Mucosa of descending colon (tissue), 3 donors: ENCODE measurements at regions not wholly inside any gene's neighbourhood (a gene's known extent, or its start where the extent isn't known, plus 50 kb on each side); places are given as distances from the start of the nearest gene placed in this dataset.

ENCODE experiments used
- ATAC-seq: fragments of 200-7000 bp; cut with Tn5 transposase; one replicate; pipeline ENCODE4 v1.9.1; 2020; ENCODE audit warnings: mild to moderate bottlenecking, moderate library complexity
- DNase-seq, 3 donors: peaks; one replicate each; pipeline ENCODE4 v3.0.0-alpha.2; 2020
- H3K36me3 ChIP-seq: fragments of 200-600 bp; one replicate; pipeline ENCODE4 v1.8.0; 2021; ENCODE audit warnings: low read depth, mild to moderate bottlenecking
- H3K4me1 ChIP-seq: fragments of 200-600 bp; one replicate; pipeline ENCODE4 v1.8.0; 2021; ENCODE audit warnings: low read depth, mild to moderate bottlenecking
- H3K4me3 ChIP-seq: fragments of 200-600 bp; one replicate; pipeline ENCODE4 v1.8.0; 2021; ENCODE audit warnings: mild to moderate bottlenecking
- H3K9me3 ChIP-seq: fragments of 200-600 bp; one replicate; pipeline ENCODE4 v1.8.0; 2021; ENCODE audit warnings: mild to moderate bottlenecking
- CTCF ChIP-seq: fragments of 200-600 bp; IDR thresholded peaks from one replicate; pipeline ENCODE4 v1.8.0; 2022; ENCODE audit warnings: antibody characterized with exemption, mild to moderate bottlenecking
- intact Hi-C, 2 donors: fragments of 100-400 bp; cut with DNase I in 1 of 2; cut with micrococcal nuclease in 1 of 2; formaldehyde crosslinking; loops; one replicate each; pipeline versions ENCODE4 v1.11.0 to v1.11.1; 2022; cut with DNase I, micrococcal nuclease
- donor health status: DM: no; HTN: no; CAD: no; lungs with moderate emphysema.
- donor health status: DM: no; HTN: no; CAD: no.
- donor health status: DM: no; HTN: yes; CAD: no.

GRCh38 chr5:163670036-163670435, 164.6 kb downstream of the MAT2B start:
- DNase-seq (no peak), ATAC-seq (no peak)
- Histone ChIP-seq H3K9me3 (no peaks in the 10 kb centered on the region), H3K4me3 (no peak overlapping the region), H3K4me1 (no peaks in the 10 kb centered on the region), H3K36me3 (no peaks in the 10 kb centered on the region)
- intact Hi-C loops: no loop called here
- TF ChIP-seq CTCF: no peak

GRCh38 chr5:163677092-163677491, 171.7 kb downstream of the MAT2B start:
- intact Hi-C loops: no loop called here
- peak; percentile 67 for ATAC-seq
- no peak for DNase-seq

GRCh38 chr5:163682234-163682633, 176.8 kb downstream of the MAT2B start:
- intact Hi-C loops: no loop called here
- no peaks in the 10 kb centered on the region for H3K4me1 ChIP-seq
- H3K9me3 ChIP-seq: no peaks in the 10 kb centered on the region
- H3K36me3 ChIP-seq: no peaks in the 10 kb centered on the region
- no peak for ATAC-seq
- H3K4me3 ChIP-seq: no peak overlapping the region
- DNase-seq: no peak
- TF ChIP-seq CTCF: no peak

More at GRCh38 chr5:163677092-163677491, 171.7 kb downstream of the MAT2B start:
- Histone ChIP-seq H3K36me3 (no peaks in the 10 kb centered on the region), H3K4me3 (no peak overlapping the region), H3K9me3 (no peaks in the 10 kb centered on the region), H3K4me1 (no peaks in the 10 kb centered on the region)
- no peak for TF ChIP-seq CTCF

GRCh38 chr5:163687414-163687813, 182.0 kb downstream of the MAT2B start:
- no peak for ATAC-seq
- no peaks in the 10 kb centered on the region for H3K9me3 ChIP-seq
- no peak for TF ChIP-seq CTCF
- H3K36me3 ChIP-seq: no peaks in the 10 kb centered on the region
- intact Hi-C loops: no loop called here
- no peaks in the 10 kb centered on the region for H3K4me1 ChIP-seq
- no peak overlapping the region for H3K4me3 ChIP-seq
- no peak for DNase-seq

GRCh38 chr5:163692091-163692490, 186.7 kb downstream of the MAT2B start:
- intact Hi-C loops: loop anchor here (10.0 kb wide), 2 partner anchors 127 to 813 kb away; no protein-coding TSS in a partner anchor
- DNase-seq (no peak), ATAC-seq (no peak)
- TF ChIP-seq CTCF: no peak
- H3K4me3 ChIP-seq: no peak overlapping the region
- no peaks in the 10 kb centered on the region for H3K4me1 ChIP-seq
- H3K36me3 ChIP-seq: no peaks in the 10 kb centered on the region
- no peaks in the 10 kb centered on the region for H3K9me3 ChIP-seq
